SJSA1 (cell line): ENCODE measurements at regions not wholly inside any gene's neighbourhood (a gene's known extent, or its start where the extent isn't known, plus 50 kb on each side); places are given as distances from the start of the nearest gene placed in this dataset.

Experiments used
- DNase-seq, 2 experiments: peaks; one replicate each; pipeline ENCODE4 v3.0.0-alpha.2; 2015 to 2020; ENCODE audit warnings: low spot score in 2 of 2, low read depth in 1 of 2
- H3K27ac ChIP-seq: fragments of 250-450 bp; sonication (Bioruptor Pico); 2 replicates; pipeline ENCODE4 v1.5.1; 2020; ENCODE audit warnings: mild to moderate bottlenecking, moderate library complexity
- H3K27me3 ChIP-seq: fragments of 250-450 bp; sonication (Bioruptor Pico); replicated peaks from 2 replicates; pipeline ENCODE4 v1.5.1; 2020; ENCODE audit warnings: mild to moderate bottlenecking, moderate library complexity
- H3K36me3 ChIP-seq: fragments of 250-450 bp; sonication (Bioruptor Pico); 2 replicates; pipeline ENCODE4 v1.5.1; 2020; ENCODE audit warnings: mild to moderate bottlenecking
- H3K4me1 ChIP-seq: fragments of 250-450 bp; sonication (Bioruptor Pico); replicated peaks from 2 replicates; pipeline ENCODE4 v1.6.1; 2021; ENCODE audit warnings: mild to moderate bottlenecking
- H3K4me3 ChIP-seq: fragments of 250-450 bp; sonication (Bioruptor Pico); 2 replicates; pipeline ENCODE4 v1.5.1; 2020; ENCODE audit warnings: mild to moderate bottlenecking
- H3K9me3 ChIP-seq: fragments of 250-450 bp; sonication (Bioruptor Pico); replicated peaks from 2 replicates; pipeline ENCODE4 v1.5.1; 2020; ENCODE audit warnings: mild to moderate bottlenecking

DNA sequence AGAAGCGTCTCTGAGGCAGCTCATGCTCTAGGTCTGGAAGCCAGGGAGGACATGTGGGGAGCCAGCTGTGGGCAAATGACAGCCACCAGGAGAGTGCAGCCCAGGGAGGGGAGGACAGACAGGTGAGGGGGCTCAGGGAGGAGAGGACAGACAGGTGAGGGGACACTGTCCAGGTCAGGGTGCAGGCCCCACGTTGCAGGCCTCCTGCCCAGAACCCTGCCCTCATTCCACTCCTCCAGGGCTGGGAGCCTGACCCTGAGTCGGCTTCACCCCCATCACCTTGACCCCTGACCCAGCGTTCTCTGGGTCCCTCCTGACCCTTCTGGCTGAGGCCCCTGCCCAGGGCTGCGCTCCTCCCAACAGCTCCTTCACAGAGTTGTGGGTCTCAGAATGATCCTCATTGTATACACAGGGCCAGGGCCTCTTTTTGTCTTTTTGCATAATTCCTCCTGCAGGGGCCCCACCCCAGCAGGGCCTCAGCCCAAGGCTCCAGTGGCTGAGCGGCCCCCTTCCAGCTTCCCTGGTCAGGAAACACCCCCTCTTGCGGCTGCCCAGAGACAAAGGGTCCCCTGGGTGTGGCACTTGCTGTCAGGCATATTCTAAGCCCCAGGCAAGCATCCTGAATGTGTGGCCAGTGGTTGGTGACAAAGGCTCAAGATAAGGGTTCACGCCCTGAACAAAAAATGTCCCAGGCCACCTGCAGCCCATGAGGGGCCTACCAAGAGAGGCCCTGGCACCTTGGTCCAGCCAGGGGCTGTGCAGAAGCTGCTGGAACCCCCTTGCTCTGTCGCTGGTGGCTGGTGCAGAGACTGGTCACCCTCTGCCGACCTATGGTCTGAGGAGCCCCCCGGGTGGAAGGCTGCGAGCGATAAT, 853.0 kb downstream of the BRD1 start:
- DNase-seq, result no peak
- H3K27me3 ChIP-seq, result no peaks in the 10 kb centered on the region
- H3K4me3 ChIP-seq, result no peak overlapping the region
- no peak overlapping the region for H3K27ac ChIP-seq
- no peaks in the 10 kb centered on the region for H3K4me1 ChIP-seq
- H3K36me3 ChIP-seq, result no peaks in the 10 kb centered on the region
- H3K9me3 ChIP-seq, result peaks cover 4% of the 10 kb centered on the region

DNA sequence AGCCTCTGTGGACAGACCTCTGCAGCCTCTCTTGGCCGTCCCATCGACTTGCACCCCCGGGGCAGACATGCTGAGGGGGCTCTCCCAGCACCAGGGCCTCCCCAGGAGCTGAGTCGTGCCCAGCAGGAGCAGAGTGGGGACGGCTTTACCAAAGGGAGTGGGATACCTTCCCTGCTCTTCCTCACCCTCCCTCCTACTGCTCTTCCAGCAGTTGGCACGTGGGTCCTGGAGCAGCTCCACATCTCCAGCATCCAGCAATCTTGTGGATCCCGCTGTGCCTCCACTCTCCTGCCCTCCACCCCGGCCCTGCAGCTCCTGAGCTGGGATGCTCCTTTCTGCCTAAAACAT, 854.0 kb downstream of the BRD1 start:
- Histone ChIP-seq H3K9me3 (peaks cover 4% of the 10 kb centered on the region), H3K27me3 (no peaks in the 10 kb centered on the region), H3K36me3 (no peaks in the 10 kb centered on the region), H3K4me1 (no peaks in the 10 kb centered on the region), H3K4me3 (no peak overlapping the region), H3K27ac (no peak overlapping the region)
- no peak for DNase-seq

DNA sequence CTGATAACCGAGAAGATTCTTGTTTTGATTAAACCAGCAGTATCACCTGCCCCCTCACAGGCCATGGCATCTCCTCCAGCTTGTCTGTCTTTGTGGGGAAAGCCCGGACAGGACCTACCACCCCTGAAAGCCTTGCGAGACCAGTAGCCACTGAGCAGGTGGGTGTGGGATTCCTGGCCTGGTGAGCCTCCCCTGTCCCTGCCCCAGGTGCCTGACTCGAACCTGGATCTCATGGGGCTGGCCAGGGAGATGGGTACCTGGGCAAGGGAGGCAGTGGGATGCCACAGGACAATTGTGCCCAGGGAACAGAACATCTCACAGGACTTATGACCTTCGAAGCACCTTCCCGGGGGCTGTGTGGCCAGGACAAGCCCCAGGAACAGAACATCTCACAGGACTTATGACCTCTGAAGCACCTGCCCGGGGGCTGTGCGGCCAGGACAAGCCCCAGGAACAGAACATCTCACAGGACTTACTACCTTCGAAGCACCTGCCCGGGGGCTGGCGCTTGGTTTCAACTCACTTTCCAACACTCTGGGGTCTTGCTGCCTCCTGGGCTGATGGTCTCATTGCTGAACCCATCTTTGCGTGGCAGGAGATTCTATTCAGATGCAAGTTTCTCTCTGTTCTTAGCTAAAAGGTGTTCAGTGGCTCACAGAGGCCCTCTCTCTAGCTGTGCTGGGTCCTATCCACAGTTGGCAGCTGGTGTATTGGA, 854.5 kb downstream of the BRD1 start:
- Histone ChIP-seq H3K4me1 (no peaks in the 10 kb centered on the region), H3K9me3 (peaks cover 4% of the 10 kb centered on the region), H3K27me3 (no peaks in the 10 kb centered on the region), H3K4me3 (no peak overlapping the region), H3K36me3 (no peaks in the 10 kb centered on the region), H3K27ac (no peak overlapping the region)
- DNase-seq, result no peak

DNA sequence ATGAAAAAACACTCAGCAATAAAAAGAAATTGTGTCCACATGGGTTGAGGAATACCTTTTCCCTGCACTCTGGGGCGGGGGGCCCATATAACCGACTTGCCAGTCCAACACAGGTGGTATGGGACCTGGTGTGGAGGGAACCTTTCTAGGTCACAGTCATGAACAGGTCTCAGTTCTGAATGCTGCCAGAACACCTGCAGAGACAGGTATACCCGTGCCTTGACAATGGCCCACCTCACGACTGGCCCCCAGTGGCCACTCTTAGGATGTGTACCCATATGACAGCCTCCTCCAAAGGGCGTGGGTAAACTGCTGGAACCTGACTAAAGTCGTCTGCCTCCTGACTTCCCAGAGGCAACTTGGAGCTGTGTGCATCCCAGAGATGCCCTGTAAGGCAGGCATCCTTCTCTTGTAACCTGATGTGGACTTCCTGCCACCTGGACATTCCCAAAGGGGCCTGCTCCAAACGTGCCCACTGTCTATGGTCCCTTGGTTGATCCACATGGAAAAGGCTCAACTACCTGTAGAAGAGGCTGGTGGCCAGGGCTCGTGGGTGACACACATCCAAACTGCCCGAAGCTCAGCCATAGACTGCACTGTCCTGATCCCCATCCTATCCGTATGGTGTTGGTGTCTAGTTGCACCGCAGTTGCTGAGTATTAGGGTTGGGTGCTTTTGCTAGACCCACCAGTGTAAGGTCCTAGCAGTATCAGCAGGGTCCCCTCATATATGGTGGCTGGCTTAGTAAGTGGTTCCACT, 859.3 kb downstream of the BRD1 start:
- Histone ChIP-seq H3K27me3 (no peaks in the 10 kb centered on the region), H3K36me3 (no peaks in the 10 kb centered on the region), H3K4me1 (no peaks in the 10 kb centered on the region), H3K27ac (no peak overlapping the region), H3K4me3 (no peak overlapping the region), H3K9me3 (peaks cover 4% of the 10 kb centered on the region)
- peak in 1 of 2 experiments; percentile 36 for DNase-seq

DNA sequence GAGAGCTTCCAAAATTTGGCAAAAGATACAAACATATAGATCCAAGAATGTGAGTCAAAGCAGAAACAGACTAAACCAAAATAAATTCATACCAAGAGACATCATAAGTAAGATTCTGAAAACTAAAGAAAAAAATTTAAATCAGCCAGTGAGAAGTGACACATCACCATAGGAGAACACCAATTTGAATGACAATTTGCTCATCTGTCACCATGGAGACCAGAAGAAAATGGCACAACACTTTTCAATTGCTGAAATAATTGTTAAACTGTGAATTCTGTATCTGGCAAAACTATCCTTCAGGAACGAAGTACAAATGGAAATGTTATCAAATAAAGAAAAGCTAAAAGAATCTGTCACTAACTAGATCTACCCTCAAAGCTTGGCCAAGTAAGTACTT, 864.3 kb downstream of the BRD1 start:
- H3K9me3 ChIP-seq, result 0 out of 2 replicates have a peak, but pooled peaks cover 6% of the 10 kb centered on the region
- no peak overlapping the region for H3K27ac ChIP-seq
- no peaks in the 10 kb centered on the region for H3K4me1 ChIP-seq
- no peak overlapping the region for H3K4me3 ChIP-seq
- H3K27me3 ChIP-seq, result no peaks in the 10 kb centered on the region
- H3K36me3 ChIP-seq, result no peaks in the 10 kb centered on the region
- DNase-seq, result no peak

DNA sequence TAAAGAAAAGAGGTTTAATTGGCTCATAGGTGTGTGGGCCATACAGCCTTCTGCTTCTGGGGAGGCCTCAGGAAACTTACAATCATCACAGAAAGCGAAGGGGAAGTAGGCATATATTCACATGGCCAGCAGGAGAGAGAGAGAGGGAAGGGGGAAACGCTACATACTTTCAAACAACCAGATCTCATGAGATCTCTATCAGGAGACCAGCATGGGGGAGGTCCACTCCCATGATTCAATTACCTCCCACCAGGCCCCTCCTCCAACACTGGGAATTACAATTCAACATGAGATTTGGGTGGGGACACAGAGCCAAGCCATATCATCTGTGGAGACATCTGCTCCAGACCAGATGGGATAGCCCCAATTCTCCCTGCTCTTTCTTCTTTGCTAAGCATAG, 866.0 kb downstream of the BRD1 start:
- Histone ChIP-seq H3K4me3 (no peak overlapping the region), H3K9me3 (0 out of 2 replicates have a peak, but pooled peaks cover 6% of the 10 kb centered on the region)

DNA sequence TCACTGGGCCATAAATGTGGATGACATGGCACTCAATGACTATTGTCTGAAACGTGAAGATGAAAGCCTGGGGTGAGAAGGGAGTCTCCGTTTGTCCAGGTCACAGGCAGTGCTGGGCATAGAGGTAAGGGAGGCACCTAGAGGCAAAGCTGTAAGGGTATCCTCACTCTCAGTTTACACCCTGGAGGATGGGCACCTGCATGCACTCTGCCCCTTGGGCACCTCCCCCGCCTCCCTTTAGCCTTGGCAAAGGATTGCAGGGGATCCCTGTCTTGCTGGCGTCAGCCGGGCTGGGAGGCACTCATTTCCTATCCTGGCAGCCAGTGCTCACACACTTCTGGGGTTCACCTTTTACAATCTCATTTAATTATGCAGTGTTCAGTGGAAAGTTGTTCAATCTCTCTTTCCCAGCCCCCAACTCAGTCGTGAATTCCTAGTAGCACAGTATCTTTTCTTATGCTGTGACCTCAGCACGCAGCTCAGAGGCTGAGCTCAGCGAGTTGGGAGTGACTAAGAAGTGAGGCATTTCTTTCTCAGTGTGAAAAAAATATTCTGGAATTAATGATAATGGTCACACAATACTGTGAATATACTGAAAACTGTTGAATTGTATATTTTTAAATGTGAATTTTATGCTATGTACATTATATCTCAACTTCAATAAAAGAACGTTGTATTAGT, 866.6 kb downstream of the BRD1 start:
- Histone ChIP-seq H3K27ac (no peak overlapping the region), H3K4me1 (no peaks in the 10 kb centered on the region)
- peak in 1 of 2 experiments; percentile 20 for DNase-seq

More for the DNA sequence above, 866.0 kb downstream of the BRD1 start:
- Histone ChIP-seq H3K27me3 (no peaks in the 10 kb centered on the region), H3K4me1 (no peaks in the 10 kb centered on the region), H3K36me3 (no peaks in the 10 kb centered on the region), H3K27ac (no peak overlapping the region)
- no peak for DNase-seq

DNA sequence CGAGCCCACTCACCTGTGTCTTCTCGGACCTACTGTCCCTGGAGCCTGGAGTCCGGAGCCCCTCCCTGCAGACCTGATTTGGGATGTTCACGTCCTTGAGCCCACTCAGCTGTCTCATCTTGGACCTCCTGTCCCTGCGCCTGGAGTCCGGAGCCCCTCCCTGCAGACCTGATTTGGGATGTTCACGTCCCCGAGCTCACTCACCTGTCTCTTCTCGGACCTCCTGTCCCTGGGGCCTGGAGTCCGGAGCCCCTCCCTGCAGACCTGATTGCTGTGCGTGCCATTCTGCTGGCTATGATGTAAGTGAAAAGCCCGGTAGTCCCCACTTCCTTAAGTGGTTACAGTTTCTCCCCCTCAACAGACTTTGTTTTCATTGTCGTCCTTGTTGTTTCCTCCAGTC, 867.1 kb downstream of the BRD1 start:
- peak in 1 of 2 experiments; percentile 10 for DNase-seq
- Histone ChIP-seq H3K4me1 (no peaks in the 10 kb centered on the region), H3K27me3 (0 out of 2 replicates have a peak, but pooled peaks cover under 1% of the 10 kb centered on the region), H3K9me3 (0 out of 2 replicates have a peak, but pooled peaks cover 6% of the 10 kb centered on the region), H3K36me3 (no peaks in the 10 kb centered on the region), H3K4me3 (no peak overlapping the region), H3K27ac (no peak overlapping the region)

More for the DNA sequence above, 866.6 kb downstream of the BRD1 start:
- no peaks in the 10 kb centered on the region for H3K36me3 ChIP-seq
- H3K4me3 ChIP-seq, result no peak overlapping the region
- H3K9me3 ChIP-seq, result 0 out of 2 replicates have a peak, but pooled peaks cover 6% of the 10 kb centered on the region
- H3K27me3 ChIP-seq, result no peaks in the 10 kb centered on the region

DNA sequence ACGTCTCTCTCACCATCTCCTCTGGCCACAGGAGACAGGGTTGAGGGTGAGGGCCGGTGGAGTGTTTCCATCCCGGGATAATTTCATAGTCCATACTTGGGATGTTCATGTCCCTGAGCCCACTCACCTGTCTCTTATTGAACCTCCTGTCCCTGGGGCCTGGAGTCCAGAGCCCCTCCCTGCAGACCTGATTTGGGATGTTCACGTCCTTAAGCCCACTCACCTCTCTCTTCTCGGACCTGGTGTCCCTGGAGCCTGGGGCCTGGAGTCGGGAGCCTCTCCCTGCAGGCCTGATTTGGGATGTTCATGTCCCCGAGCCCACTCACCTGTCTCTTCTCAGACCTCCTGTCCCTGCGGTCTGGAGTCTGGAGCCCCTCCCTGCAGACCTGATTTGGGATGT, 868.2 kb downstream of the BRD1 start:
- H3K4me3 ChIP-seq, result no peak overlapping the region
- DNase-seq, result peak in 1 of 2 experiments; percentile 15
- H3K9me3 ChIP-seq, result 0 out of 2 replicates have a peak, but pooled peaks cover 6% of the 10 kb centered on the region
- no peaks in the 10 kb centered on the region for H3K4me1 ChIP-seq
- H3K36me3 ChIP-seq, result no peaks in the 10 kb centered on the region
- H3K27ac ChIP-seq, result no peak overlapping the region
- peaks cover 4% of the 10 kb centered on the region; the same call in 1 of the 2 replicates for H3K27me3 ChIP-seq

DNA sequence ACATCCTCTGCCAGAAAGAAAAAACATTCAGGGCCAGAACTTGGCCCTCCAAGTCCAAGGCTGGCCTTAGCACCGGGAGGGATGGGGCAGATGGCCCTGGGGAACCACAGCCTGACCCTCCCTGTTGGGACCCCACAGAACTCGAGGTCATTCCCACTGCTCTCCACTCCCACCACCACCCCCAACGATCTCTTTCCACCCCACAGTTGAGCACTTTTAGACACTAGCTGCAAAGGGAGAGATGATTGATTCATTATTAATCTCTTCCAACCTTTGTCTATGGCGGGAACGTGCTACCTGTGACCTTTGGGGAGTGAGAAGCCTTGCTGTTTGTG, 869.7 kb downstream of the BRD1 start:
- H3K9me3 ChIP-seq, result 0 out of 2 replicates have a peak, but pooled peaks cover 6% of the 10 kb centered on the region
- peak in 1 of 2 experiments; percentile 23 for DNase-seq
- H3K27me3 ChIP-seq, result peaks cover 4% of the 10 kb centered on the region; the same call in 1 of the 2 replicates
- H3K36me3 ChIP-seq, result no peaks in the 10 kb centered on the region
- no peak overlapping the region for H3K4me3 ChIP-seq
- no peak overlapping the region for H3K27ac ChIP-seq
- no peaks in the 10 kb centered on the region for H3K4me1 ChIP-seq

DNA sequence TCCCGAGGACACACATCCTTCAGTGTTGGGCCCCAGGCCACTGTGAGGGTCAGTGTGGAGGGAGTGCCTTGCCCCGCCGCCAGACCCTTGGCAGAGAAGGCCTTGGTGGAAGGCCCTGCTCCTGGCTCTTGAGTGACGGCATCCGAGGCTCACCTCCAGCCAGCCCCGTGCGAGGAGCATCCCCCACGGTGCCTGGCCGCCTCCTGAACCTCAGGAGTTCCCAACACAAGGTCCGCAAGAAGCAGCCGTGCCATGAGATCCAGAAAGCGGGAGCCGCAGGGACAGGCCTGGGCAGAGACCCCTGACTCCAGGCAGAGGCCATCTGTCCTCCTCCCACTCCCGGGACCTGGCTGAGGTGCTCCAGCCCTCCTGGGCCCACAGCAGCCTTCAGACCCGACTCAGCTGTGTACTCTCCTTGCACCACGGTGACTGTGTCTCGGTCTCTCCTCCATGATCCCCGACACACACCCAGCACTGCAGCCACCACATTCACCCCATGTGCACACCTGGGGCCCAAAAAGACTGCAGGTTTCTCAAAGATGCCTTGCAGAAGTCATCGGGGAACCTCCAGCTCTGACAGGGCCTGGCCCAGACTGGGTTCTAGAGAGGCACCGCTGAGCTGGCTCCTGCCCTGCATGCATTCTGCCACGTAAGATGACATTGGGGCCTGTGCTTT, 870.2 kb downstream of the BRD1 start:
- Histone ChIP-seq H3K36me3 (no peaks in the 10 kb centered on the region), H3K4me1 (no peaks in the 10 kb centered on the region), H3K27ac (no peak overlapping the region), H3K4me3 (no peak overlapping the region), H3K27me3 (peaks cover 4% of the 10 kb centered on the region; the same call in 1 of the 2 replicates), H3K9me3 (0 out of 2 replicates have a peak, but pooled peaks cover 1% of the 10 kb centered on the region)
- DNase-seq, result peak in 1 of 2 experiments; percentile 38

DNA sequence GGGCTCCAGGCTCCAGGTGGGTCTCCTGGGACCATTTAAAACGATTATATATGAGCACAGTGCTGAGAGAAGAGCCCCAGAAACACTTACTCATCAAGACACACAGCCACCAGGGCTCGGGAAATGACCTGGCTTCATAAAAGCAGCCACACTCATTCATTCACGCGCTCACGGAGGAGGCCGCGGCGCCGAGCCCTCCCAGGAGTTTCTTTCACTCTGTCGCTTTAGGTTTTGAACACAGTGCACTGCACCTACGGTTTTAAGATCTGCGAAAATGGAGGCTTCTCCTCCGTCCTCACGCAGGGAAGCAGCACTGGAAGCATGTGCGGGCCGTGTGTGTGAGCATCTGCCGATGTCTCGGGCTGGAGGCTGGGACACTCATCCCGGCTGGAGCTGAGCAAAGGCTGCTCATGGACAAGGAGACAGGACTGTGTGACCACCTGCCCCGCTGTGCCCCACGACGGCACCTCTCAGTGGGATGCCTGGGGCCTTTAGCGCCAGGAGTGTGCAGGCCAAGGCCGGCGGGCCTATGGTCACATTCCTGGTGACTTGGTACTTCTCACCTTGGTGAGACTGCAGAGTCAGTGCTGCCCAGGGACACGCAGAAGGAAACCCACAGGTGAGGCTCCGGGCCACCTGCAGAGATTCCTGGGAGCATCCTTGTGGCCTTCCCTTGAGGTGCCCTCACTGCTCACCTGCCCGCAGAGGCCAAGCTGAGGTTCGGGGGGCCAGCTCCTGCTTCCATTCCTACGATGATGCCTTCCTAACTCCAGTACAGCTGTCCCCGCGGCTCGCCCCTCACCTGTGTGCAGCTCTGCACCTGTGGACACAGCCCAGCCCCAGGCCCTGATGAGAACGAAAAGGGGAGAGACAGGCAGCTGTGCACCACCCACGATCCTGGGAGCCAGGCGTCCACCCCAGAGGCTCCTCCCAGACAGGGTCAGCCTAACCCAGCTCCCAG, 872.0 kb downstream of the BRD1 start:
- Histone ChIP-seq H3K4me3 (no peak overlapping the region), H3K27me3 (peaks cover 4% of the 10 kb centered on the region; the same call in 1 of the 2 replicates), H3K4me1 (no peaks in the 10 kb centered on the region), H3K27ac (no peak overlapping the region), H3K9me3 (0 out of 2 replicates have a peak, but pooled peaks cover 3% of the 10 kb centered on the region), H3K36me3 (no peaks in the 10 kb centered on the region)
- DNase-seq, result peak in 1 of 2 experiments; percentile 32
